ENCODE measurements at regions not wholly inside any gene's neighbourhood (a gene's known extent, or its start where the extent isn't known, plus 50 kb on each side); places are given as distances from the start of the nearest gene placed in this dataset.

- no peak for TF ChIP-seq ZBTB3 (CRISPR knock-in tag; IDR thresholded peaks at IDR 0.05; ENCODE audit: borderline replicate concordance, low read depth)
- no peak for TF ChIP-seq NFE2 (CRISPR knock-in tag; IDR thresholded peaks at IDR 0.05)
- no peak for TF ChIP-seq ZFP91 (CRISPR knock-in tag; IDR thresholded peaks at IDR 0.05; ENCODE audit: borderline replicate concordance)
- TF ChIP-seq ERF (CRISPR knock-in tag; IDR thresholded peaks at IDR 0.05) = no peak
These were observed 393.0 kb downstream of the FGF10 start (continued) for GRCh38 chr5:43996221-43996620.

GRCh38 chr5:43994352-43994708 lies 391.4 kb downstream of the NNT start:
- H3K27ac ChIP-seq (ENCODE audit: extremely low read length, insufficient read depth, low read length) = peak overlapping the region; percentile 50
- in situ Hi-C loops (cut with HindIII; ENCODE audit: extremely low pct_ligation_motif_present, low pct_unique_long_range_greater_than_20kb) = no loop called here
- CTCF ChIA-PET (ENCODE audit: low intra/inter-chr PET ratio, low total read pairs) = no interaction called here

More at GRCh38 chr5:43994352-43994708, 391.4 kb downstream of the NNT start:
- POLR2A ChIA-PET = no interaction called here
- intact Hi-C loops (cut with micrococcal nuclease; ENCODE audit: unreplicated experiment) = loop anchor here (10.0 kb wide), 1 partner anchor 810 kb away; the partner anchor contains the start of gene MRPS30
- ATAC-seq (no peak), DNase-seq (ENCODE audit: low spot score) (no peak), FAIRE-seq (no peak)
- Histone ChIP-seq H3K4me1 (ENCODE audit: insufficient read depth, low read length) (peaks cover 53% of the 10 kb centered on the region), H3K79me2 (ENCODE audit: insufficient read depth, low read length) (no peaks in the 10 kb centered on the region), H3K36me3 (replicated peaks in 1 of 2; ENCODE audit: control insufficient read depth in 1 of 2, insufficient read depth in 2 of 2, low read length in 2 of 2) (no peaks in the 10 kb centered on the region), H4K20me1 (ENCODE audit: insufficient read depth, low read length) (no peaks in the 10 kb centered on the region), H3K9ac (ENCODE audit: insufficient read depth, low read depth, low read length) (no peak overlapping the region), H2AFZ (ENCODE audit: low read length) (no peak overlapping the region), H3K27me3 (ENCODE audit: control insufficient read depth in 1 of 2, insufficient read depth in 2 of 2, low read length in 2 of 2) (no peaks in the 10 kb centered on the region), H3K9me3 (ENCODE audit: low read length) (no peaks in the 10 kb centered on the region), H3K4me3 (replicated peaks in 1 of 3; ENCODE audit: insufficient read depth in 1 of 3, low read depth in 2 of 3, low read length in 3 of 3) (no peak overlapping the region), H3K4me2 (ENCODE audit: low read depth, low read length) (no peak overlapping the region)
- TF ChIP-seq RARA (CRISPR knock-in tag; IDR thresholded peaks at IDR 0.05) (no peak), ZMAT5 (CRISPR knock-in tag; IDR thresholded peaks at IDR 0.05; ENCODE audit: borderline replicate concordance, low read depth) (no peak), ZNF407 (CRISPR knock-in tag; IDR thresholded peaks at IDR 0.05; ENCODE audit: not compliant biosample characterization) (no peak), ZNF780A (CRISPR knock-in tag; IDR thresholded peaks at IDR 0.05) (no peak), RBFOX2 (IDR thresholded peaks at IDR 0.05; ENCODE audit: low read depth, low read length) (no peak), HNRNPUL1 (IDR thresholded peaks at IDR 0.05; ENCODE audit: low read depth, low read length) (no peak), ZKSCAN1 (IDR thresholded peaks at IDR 0.05; ENCODE audit: low read length) (no peak), ZFYVE20 (CRISPR knock-in tag; IDR thresholded peaks at IDR 0.05; ENCODE audit: borderline replicate concordance, low read depth) (no peak), ZBTB3 (CRISPR knock-in tag; IDR thresholded peaks at IDR 0.05; ENCODE audit: borderline replicate concordance, low read depth) (no peak)
- 92% methylated on average over 3 of the region's 3 CpGs for WGBS (ENCODE audit: low lambda C conversion rate)
- BruUV-seq (replicated peaks) = no TSS peak

All from HepG2 (cell line).